Neural cell (in vitro differentiated cells): ENCODE measurements at regions not wholly inside any gene's neighbourhood (a gene's known extent, or its start where the extent isn't known, plus 50 kb on each side); places are given as distances from the start of the nearest gene placed in this dataset.

Experiments used
- H2AFZ ChIP-seq: fragments of 200-600, 300-800 bp; sonication (generic), shearing (Covaris generic); 2 replicates; pipeline ENCODE4 v1.6.0; 2014; ENCODE audit warnings: low read depth, mild to moderate bottlenecking, antibody characterized with exemption, low read length, moderate library complexity
- H3F3A ChIP-seq: fragments of 200-600 bp; shearing (Covaris generic); 2 replicates; pipeline ENCODE4 v1.6.1; 2016; ENCODE audit warnings: mild to moderate bottlenecking, moderate library complexity, mixed read lengths, antibody characterized with exemption, low read length; ENCODE audit not compliant: insufficient read depth, poor library complexity, severe bottlenecking
- H3K27ac ChIP-seq: fragments of 200-600, 300-800 bp; sonication (generic), shearing (Covaris generic); 2 replicates; pipeline ENCODE4 v1.5.1; 2014; ENCODE audit warnings: mild to moderate bottlenecking, low read length, moderate library complexity
- H3K27me3 ChIP-seq: fragments of 300-800, 200-600 bp; sonication (generic), shearing (Covaris generic); 2 replicates; pipeline ENCODE4 v1.6.0; 2014; ENCODE audit warnings: mild to moderate bottlenecking, low read depth, low read length, moderate library complexity; ENCODE audit not compliant: insufficient read depth
- H3K36me3 ChIP-seq: fragments of 300-800, 200-600 bp; sonication (generic), shearing (Covaris generic); 2 replicates; pipeline ENCODE4 v1.5.1; 2014; ENCODE audit warnings: mild to moderate bottlenecking, antibody characterized with exemption, low read length, moderate library complexity; ENCODE audit not compliant: insufficient read depth
- H3K4me2 ChIP-seq: fragments of 300-800, 200-600 bp; sonication (generic), shearing (Covaris generic); 2 replicates; pipeline ENCODE4 v1.6.0; 2014; ENCODE audit warnings: mild to moderate bottlenecking, low read length
- H3K4me3 ChIP-seq: fragments of 300-800, 200-600 bp; sonication (generic), shearing (Covaris generic); 2 replicates; pipeline ENCODE4 v1.5.1; 2014; ENCODE audit warnings: mild to moderate bottlenecking, low read length, moderate library complexity
- H3K79me2 ChIP-seq: fragments of 200-600 bp; shearing (Covaris generic); replicated peaks from 2 replicates; pipeline ENCODE4 v1.6.0; 2014; ENCODE audit warnings: mild to moderate bottlenecking, low read length, moderate library complexity; ENCODE audit not compliant: insufficient read depth
- H3K9ac ChIP-seq: fragments of 300-800, 200-600 bp; sonication (generic), shearing (Covaris generic); 2 replicates; pipeline ENCODE4 v1.6.1; 2016; ENCODE audit warnings: mild to moderate bottlenecking, low read length, mixed read lengths
- H3K9me2 ChIP-seq: fragments of 200-600 bp; shearing (Covaris generic); 2 replicates; pipeline ENCODE4 v1.6.1; 2016; ENCODE audit warnings: mild to moderate bottlenecking, low read length, mixed read lengths; ENCODE audit not compliant: insufficient read depth
- H3K9me3 ChIP-seq: fragments of 200-600, 300-800 bp; sonication (generic), shearing (Covaris generic); 2 replicates; pipeline ENCODE4 v1.6.1; 2016; ENCODE audit warnings: mild to moderate bottlenecking, mixed run types, low read length, moderate library complexity, mixed read lengths
- H4K20me1 ChIP-seq: fragments of 200-600 bp; shearing (Covaris generic); 2 replicates; pipeline ENCODE4 v1.6.1; 2016; ENCODE audit warnings: mild to moderate bottlenecking, mixed run types; ENCODE audit not compliant: insufficient read depth
- CTCF ChIP-seq: fragments of 450-650 bp; IDR thresholded peaks from 2 replicates; pipeline ENCODE4 v1.5.1; 2014; ENCODE audit warnings: antibody characterized with exemption, mild to moderate bottlenecking, moderate library complexity; ENCODE audit not compliant: poor library complexity, severe bottlenecking
- EP300 ChIP-seq: fragments of 450-650 bp; conservative IDR thresholded peaks from 2 replicates; pipeline ENCODE4 v1.6.1; 2014; ENCODE audit warnings: antibody characterized with exemption, mild to moderate bottlenecking, moderate library complexity; ENCODE audit not compliant: poor library complexity, severe bottlenecking
- EZH2 ChIP-seq: fragments of 200-600, 300-800 bp; shearing (Covaris generic), sonication (generic); IDR thresholded peaks from 2 replicates; pipeline ENCODE4 v1.6.1; 2014; ENCODE audit warnings: antibody characterized with exemption, low read length, borderline replicate concordance, mild to moderate bottlenecking; ENCODE audit not compliant: insufficient read depth, poor library complexity, severe bottlenecking
- MXI1 ChIP-seq: fragments of 450-650 bp; conservative IDR thresholded peaks from 2 replicates; pipeline ENCODE4 v1.6.1; 2014; ENCODE audit warnings: antibody characterized with exemption, mild to moderate bottlenecking; ENCODE audit not compliant: poor library complexity, severe bottlenecking
- POLR2AphosphoS5 ChIP-seq: IDR thresholded peaks from 2 replicates; pipeline ENCODE4 v1.6.1; 2012
- RAD21 ChIP-seq: fragments of 450-650 bp; conservative IDR thresholded peaks from 2 replicates; pipeline ENCODE4 v1.6.1; 2014; ENCODE audit warnings: antibody characterized with exemption, mild to moderate bottlenecking, moderate library complexity
- REST ChIP-seq: IDR thresholded peaks from 2 replicates; pipeline ENCODE4 v1.6.1; 2012; ENCODE audit warnings: borderline replicate concordance
- SMC3 ChIP-seq: fragments of 450-650 bp; conservative IDR thresholded peaks from 2 replicates; pipeline ENCODE4 v1.6.1; 2014; ENCODE audit warnings: antibody characterized with exemption, mild to moderate bottlenecking, moderate library complexity; ENCODE audit not compliant: poor library complexity
- TAF1 ChIP-seq: IDR thresholded peaks from 2 replicates; pipeline ENCODE4 v1.6.1; 2012; ENCODE audit warnings: low read depth

DNA sequence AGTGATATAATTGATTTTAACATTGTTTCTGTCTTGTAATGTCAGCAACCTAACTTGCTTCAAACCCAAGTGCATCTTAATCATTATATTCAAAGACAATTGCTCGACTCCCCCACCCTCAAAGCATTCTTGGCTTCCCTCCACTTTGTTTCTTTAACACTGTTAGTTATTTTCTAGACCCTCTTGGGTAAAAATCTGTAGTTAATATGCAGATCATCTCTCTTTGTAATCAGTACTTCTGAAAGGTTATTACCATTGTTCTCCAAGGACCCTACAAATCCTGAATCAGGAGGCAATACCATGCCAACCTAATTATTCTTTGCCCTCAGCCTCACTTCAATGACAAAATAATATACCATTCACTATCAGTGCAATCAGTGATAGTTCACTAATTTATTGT, 1075.7 kb downstream of the AMY1C start:
- no peaks in the 10 kb centered on the region for H3F3A ChIP-seq
- H3K36me3 ChIP-seq = no peaks in the 10 kb centered on the region
- H3K4me2 ChIP-seq = no peak overlapping the region
- H3K79me2 ChIP-seq = no peaks in the 10 kb centered on the region
- H3K27me3 ChIP-seq = no peaks in the 10 kb centered on the region
- H3K9me3 ChIP-seq = no peaks in the 10 kb centered on the region
- no peaks in the 10 kb centered on the region for H4K20me1 ChIP-seq
- TF ChIP-seq REST (no peak), MXI1 (no peak), SMC3 (no peak), POLR2AphosphoS5 (no peak), TAF1 (no peak), RAD21 (no peak)
- no peak overlapping the region for H3K9ac ChIP-seq
- H3K4me3 ChIP-seq = no peak overlapping the region
- no peaks in the 10 kb centered on the region for H3K9me2 ChIP-seq
- no peak overlapping the region for H2AFZ ChIP-seq
- H3K27ac ChIP-seq = no peak overlapping the region

DNA sequence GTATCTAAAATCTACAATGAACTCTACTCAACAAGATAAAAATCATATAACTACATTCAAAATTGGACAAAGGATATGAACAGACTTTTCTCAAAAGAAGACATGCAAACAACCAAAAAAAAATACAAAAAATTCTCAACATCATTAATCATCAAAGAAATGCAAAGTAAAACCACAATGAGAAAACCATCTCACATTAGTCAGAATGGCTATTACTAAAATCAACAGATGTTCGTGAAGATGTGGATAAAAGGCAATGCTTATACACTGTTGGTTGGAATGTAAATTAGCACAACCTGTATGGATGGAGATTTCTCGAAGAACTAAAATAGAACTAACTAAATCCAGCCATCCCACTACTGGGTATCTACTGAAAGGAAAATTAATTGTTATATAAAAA, 1080.8 kb downstream of the AMY1C start:
- Histone ChIP-seq H3K4me3 (no peak overlapping the region), H3K9me2 (no peaks in the 10 kb centered on the region), H3K27me3 (no peaks in the 10 kb centered on the region), H3K27ac (no peak overlapping the region), H3K36me3 (no peaks in the 10 kb centered on the region), H4K20me1 (no peaks in the 10 kb centered on the region), H2AFZ (no peak overlapping the region), H3K79me2 (no peaks in the 10 kb centered on the region), H3F3A (no peaks in the 10 kb centered on the region), H3K9ac (no peak overlapping the region), H3K9me3 (no peaks in the 10 kb centered on the region), H3K4me2 (no peak overlapping the region)
- TF ChIP-seq SMC3 = no peak
- TF ChIP-seq CTCF = no peak
- no peak for TF ChIP-seq MXI1
- TF ChIP-seq EP300 = no peak
- TF ChIP-seq EZH2 = no peak
- no peak for TF ChIP-seq RAD21

GRCh38 chr1:104852151-104852550, 1102.5 kb downstream of the AMY1C start:
- Histone ChIP-seq H3K9me3 (no peaks in the 10 kb centered on the region), H3K27ac (no peak overlapping the region), H3K79me2 (no peaks in the 10 kb centered on the region), H3K27me3 (no peaks in the 10 kb centered on the region), H3K9me2 (no peaks in the 10 kb centered on the region), H3K36me3 (no peaks in the 10 kb centered on the region), H3F3A (no peaks in the 10 kb centered on the region), H3K4me3 (no peak overlapping the region), H2AFZ (no peak overlapping the region), H3K9ac (no peak overlapping the region), H4K20me1 (no peaks in the 10 kb centered on the region), H3K4me2 (no peak overlapping the region)
- TF ChIP-seq EP300 (no peak), SMC3 (no peak), TAF1 (no peak), RAD21 (no peak), REST (no peak), CTCF (no peak), EZH2 (no peak), POLR2AphosphoS5 (no peak), MXI1 (no peak)
